NCI-H345 treated with DMSO at 0.1 percent for 48 hours (cell line): ENCODE measurements at regions not wholly inside any gene's neighbourhood (a gene's known extent, or its start where the extent isn't known, plus 50 kb on each side); places are given as distances from the start of the nearest gene placed in this dataset.

Source experiments
- DNase-seq: peaks from one replicate; lab custom pipeline; 2025; ENCODE audit not compliant: unreplicated experiment; lab: John Stamatoyannopoulos, UW

- DNase-seq: no peak
Measured at GRCh38 chr20:17858450-17859001, 110.1 kb downstream of the SNX5 start.

GRCh38 chr20:17857639-17858449 is 110.8 kb downstream of the SNX5 start:
- no peak for DNase-seq

- DNase-seq: no peak
Measured at GRCh38 chr20:17856837-17857605, 111.6 kb downstream of the SNX5 start.

- DNase-seq: peak; percentile 24
Measured at GRCh38 chr20:17856024-17856564, 112.5 kb downstream of the SNX5 start.

DNA sequence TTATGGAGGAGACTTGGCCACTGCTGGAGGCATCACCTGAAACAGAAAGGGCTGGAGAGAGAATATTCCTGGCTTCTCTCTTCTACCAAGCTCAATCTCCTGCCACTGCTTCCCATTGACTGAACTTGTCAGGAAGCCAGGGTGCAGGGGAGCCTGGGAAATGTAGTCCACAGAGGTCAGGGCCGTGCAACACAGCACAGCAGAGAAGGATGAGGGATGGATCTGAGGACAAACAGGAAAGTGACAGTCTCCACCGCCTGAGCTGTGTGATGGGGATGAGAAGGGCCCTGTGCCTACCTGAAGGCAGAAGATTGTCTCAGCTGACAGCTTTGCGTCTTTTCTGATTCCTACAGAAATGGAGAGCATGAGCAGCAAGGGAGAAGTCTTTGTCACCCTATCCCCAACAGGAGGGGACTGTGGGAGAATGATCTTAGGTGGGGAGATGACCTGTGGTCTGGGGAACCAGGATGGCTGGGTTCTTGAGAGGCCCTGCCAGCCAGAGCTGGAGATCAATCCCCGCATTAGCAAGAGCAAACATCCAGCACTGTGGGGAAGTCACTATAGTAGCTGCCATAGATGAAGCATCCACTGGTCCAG is 114.2 kb downstream of the SNX5 start:
- peak; percentile 6 for DNase-seq

DNA sequence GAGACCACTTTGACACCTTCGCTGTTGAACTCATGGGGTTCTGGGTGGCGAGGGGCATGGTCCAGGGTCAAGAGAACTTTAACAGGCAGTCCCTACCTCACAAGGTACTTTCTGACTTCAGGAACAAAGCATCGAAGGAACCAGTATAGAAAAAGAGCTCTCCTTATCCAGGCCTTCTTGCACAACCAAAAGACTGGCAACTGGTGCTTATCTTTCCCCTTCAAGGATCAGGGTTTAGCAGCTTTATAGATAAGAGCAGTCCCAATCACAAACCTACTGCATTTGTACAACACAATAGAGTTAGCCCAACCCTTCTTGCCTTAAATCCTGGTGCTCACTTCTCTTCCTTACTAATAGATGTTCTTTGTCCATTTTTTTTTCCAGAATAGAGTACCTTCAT is 116.3 kb downstream of the SNX5 start:
- DNase-seq: no peak

DNA sequence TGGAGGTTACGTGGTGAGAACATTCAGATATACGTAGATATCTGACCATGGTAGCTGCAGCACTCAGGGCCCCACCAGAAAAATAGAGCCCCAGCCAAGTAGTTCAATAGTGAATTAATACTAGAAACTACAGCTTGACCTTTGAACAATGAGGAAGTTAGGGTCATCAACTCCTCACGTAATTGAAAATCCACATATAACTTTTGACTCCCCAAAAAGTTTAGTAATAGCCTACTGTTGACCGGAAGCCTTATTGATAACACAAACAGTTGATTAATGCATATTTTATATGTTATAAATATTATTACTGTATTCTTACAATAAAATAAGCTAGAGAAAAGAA is 117.9 kb downstream of the SNX5 start:
- no peak for DNase-seq

- no peak for DNase-seq
Measured at GRCh38 chr20:17849901-17850683, 118.5 kb downstream of the SNX5 start.

DNA sequence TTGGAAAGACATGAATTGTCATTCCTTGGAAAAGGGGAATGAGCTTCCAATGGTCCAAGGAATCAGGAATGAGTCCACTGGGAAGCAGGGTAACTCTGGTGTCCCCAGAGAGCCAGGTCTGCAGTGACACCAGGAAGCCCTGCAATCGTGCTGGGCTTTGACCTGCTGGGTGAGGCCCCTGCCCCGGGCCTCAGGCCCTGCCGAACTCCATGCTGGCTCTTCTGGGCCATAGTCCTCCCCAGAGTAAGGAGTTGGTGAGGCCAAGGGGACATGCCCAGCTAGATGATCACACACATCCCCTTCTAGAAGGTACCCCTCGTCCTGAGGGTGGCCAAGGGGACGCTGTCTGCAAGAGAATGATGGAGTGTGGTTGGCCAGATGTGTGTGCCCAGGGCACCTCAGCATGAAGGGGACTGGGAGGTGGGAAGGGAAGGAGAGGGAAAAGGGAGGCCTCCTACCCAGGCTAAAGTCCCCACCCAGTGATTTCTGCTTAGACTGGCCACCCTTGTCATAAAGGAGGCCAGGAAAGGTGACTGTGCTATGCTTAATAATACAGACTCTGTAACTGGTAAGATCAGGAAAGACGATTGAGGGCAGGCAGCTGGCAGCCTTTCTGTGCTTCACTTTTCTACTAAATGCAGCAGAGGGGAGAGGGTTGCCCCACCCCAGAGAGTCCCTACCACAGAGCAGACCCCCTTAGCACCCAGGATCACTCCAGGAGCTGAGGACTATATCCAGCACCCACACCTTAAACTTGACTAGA is 119.3 kb downstream of the SNX5 start:
- DNase-seq: no peak

GRCh38 chr20:17848249-17849048 is 120.1 kb downstream of the SNX5 start:
- no peak for DNase-seq

DNA sequence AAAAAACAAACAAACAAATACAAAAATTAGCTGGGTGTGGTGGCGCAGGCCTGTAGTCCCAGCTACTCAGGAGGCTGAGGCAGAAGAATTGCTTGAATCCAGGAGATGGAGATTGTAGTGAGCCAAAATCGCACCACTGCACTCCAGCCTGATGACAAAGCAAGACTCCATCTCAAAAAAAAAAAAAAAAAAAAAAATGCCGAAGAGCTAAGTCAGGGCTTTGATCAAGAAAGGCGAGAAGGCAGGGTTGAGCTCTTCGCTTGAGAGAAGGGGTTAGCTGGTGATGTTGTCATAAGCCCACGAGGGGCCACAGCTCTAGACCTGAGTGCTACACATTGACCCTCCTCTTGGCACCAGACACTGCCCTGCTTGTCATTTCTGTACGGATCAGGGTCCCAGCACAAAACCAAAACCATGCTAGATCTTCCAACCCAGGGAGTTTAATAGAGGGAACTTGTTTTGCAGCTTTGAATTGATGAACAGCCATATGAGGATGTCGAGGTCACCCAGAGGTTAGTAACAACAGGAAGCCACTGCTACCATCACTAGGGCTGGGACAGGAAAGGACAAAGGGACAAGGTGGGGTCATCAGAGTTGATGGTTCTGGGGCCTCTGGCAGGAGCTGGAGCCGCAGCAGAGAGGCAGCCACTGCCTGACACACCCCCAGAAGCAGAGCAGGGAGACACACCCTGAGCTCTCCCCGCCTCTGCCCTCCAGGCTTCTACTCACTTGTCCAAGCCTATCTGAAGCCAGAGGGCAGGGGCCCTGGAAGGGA is 122.7 kb downstream of the SNX5 start:
- DNase-seq: no peak

- DNase-seq: no peak
Measured at GRCh38 chr20:17844549-17845298, 123.9 kb downstream of the SNX5 start.

DNA sequence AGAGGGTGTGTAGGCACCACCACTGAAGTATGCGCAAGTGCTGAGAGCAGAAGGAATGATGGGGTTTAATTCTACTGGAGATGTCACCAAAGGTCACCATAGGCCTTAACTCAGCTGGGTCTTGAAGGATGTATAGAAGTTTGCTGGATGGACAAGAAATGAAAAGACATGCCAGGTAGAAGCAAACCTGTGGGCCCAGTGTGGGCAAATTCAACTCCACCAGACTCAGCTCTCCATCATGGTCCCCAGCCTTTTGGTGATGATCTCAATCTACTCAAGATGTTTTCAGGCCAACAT is 124.5 kb downstream of the SNX5 start:
- no peak for DNase-seq

- DNase-seq: no peak
Measured at GRCh38 chr20:17843246-17844132, 125.1 kb downstream of the SNX5 start.

GRCh38 chr20:17841751-17842215 is 126.8 kb downstream of the SNX5 start:
- no peak for DNase-seq

DNA sequence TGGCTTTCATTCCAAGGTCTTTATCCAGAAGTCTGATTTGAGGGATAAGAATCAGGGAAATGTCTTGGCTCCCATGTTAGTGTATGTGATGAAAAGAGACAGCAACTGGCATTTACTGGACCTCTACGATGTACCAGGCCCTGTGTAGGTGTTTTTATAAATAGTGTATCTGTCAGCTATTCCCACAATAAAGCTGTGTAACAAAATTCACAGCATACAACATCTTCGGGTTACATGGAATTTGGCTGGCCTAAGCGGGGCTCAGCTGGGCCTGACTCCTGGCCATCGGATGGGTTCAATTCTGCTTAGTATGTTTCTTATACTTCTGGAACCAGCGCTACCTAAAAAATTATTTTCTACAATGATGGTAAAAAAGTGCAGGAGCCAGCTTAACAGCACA is 128.2 kb downstream of the SNX5 start:
- no peak for DNase-seq

GRCh38 chr20:17838921-17839320 is 129.7 kb downstream of the SNX5 start:
- no peak for DNase-seq
